GM19372 (cell line): ENCODE measurements at regions not wholly inside any gene's neighbourhood (a gene's known extent, or its start where the extent isn't known, plus 50 kb on each side); places are given as distances from the start of the nearest gene placed in this dataset.

ENCODE experiments used
- ATAC-seq: cut with Tn5 transposase; IDR thresholded peaks from one replicate; pipeline ENCODE4 v1.9.1; 2021; ENCODE audit warnings: mild to moderate bottlenecking, low read depth, moderate library complexity; ENCODE audit not compliant: unreplicated experiment

DNA sequence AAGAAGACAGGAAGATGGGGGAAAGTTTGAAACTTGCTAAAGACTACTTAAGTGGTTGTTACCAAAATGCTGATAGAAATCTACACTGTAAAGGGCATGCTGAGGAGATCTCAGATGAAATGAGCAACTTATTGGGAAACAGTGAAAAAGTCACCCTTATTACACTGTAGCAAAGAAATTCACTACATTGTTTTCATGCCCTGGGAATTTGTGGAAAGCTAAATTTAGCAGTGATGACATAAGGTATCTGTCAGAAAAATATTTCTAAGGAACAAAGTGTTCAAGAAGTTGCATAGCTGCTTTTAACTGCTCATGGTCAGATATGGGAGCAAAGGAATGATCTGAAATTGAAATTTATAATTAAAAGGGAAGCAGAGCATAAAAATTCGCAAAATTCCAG is 702.4 kb upstream of the LRRC4C start:
- ATAC-seq: no peak

DNA sequence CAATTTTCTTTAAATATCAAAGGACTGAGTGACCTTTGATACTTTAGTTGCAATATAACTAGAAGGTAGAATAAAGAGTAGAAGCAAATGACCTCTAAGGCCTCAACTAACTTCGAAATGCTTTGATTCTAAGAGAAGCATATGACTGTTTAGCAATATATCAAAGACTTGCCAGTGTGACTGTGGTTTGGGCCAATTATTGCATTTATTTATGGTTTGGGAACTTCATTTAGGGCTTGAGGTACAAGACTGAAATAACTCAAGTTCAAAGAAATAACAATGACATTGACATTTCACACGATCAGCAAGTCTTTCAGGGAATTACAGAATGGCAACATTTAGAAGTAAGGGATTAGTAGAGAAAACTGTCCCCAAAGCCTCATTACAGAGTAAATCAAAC is 709.7 kb upstream of the LRRC4C start:
- no peak for ATAC-seq

DNA sequence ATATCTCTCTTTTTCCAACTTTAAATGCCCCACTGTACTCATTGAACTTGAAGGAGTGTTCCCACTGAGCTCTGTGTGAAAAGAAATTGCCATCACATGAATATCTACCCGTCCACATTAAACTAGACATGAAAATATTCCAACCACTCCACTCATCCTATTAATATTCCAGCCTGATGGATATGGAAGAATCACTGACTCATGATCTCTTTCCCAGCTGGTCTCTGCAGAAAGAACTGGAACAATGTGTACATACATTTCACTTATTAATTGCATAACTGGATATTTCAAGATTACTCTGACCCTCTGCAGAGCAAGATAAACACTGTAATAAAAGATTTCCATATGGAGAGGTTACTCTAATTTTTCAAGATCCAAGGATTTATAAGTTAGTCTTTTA is 711.1 kb upstream of the LRRC4C start:
- no peak for ATAC-seq

DNA sequence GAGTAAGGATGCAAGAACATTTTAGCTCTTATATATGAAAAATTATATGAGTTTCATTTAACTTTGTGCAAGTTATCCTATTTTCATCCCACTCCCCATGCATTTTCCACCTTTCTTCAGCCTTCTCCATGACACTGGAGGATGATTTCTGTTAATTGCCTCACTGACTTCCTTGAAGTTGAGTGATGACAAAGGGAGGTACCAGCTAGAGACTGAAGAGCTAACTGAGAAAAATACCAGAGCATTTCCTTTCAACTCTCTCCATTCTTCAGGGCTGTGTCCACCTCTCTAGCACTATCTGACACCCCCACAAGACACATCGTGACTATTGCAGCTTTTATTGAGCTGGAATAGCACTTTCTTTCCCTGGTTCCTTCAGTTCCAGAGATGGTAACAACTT is 711.6 kb upstream of the LRRC4C start:
- no peak for ATAC-seq

DNA sequence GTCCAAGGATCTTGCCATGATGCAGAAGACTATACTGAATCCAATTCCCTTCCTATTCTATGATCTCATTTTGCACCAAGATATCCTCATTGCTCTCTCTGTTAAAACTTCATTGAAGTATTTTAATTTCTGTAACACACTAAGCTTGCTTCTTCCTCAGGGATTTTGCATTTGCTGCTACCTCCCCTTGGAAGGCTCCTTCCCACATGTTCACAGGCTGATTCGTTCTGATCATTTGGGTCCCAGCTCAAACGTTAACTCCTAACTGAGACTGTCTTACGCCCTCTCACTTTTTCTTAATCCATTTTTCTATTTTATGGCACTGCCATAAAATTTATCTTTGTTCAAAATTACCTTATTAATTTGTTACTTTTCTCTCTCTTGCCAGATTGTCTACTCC is 713.0 kb upstream of the LRRC4C start:
- no peak for ATAC-seq

DNA sequence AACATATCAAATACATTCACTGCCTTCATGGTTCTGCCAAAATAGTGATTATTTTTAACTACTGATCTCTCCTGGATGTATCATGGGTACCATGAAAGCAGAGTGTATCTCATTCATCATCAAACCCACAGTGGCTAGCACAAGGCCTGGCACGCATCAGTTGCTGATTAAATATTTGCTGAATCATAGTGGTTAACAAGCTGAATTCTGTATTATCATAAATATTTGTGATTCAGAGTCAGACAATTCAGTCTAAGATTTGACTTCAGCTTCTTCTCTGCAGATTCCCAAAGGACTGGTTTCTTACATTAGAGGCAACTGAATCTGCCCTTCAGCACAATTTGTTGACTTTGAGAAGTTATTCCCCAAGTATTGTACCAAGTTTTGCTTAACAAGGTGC is 715.8 kb upstream of the LRRC4C start:
- ATAC-seq: no peak

DNA sequence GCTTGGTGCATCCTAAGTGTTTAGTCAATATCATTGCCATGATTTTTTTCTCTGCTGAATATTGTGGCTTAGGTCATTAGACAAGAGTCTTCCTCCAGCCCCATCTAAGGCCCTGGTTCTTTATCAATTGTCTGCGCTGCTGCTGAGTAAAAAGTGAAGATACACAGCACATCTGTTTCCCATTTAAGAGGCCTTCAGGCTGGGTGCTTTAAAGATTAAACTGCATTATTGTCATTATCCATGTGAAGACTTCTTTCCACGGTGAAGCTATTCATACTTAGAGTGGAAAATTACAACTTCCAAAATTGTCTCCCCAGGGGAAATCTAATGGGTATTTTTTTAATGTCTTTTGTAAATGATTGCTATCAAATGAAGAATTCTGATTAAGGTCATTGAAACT is 719.8 kb upstream of the LRRC4C start:
- no peak for ATAC-seq

DNA sequence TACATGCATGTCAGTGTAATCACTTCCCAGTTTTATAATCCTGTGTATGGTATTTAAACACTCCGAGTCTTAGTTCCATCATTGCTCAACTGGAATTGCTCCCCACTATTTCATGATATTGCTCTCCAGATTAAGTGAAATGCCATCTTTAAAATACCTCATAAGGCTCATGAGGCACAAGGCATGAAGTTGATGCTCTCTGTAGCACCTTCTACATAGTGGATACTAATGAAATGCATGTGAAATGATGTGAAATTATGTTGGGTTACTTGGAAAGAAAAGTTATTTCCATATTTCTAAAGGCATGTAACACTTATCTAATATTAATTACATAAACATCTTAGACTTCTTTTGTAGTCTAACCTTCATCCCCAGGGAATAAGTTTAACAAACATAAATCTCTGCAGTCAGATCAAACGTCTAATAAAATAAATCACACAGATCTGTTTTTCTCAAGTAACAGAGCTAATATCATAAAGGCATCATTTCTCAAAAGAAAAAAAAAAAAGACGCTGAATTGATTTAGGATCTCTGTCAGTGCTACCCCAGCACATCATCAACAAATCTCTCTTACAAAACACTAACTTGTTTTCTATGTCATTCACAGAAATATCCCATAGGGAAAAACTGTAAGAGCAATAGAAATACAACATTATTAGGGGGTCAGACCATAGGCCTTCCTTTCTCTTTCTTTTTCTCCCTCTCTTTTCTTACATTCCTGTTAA is 736.0 kb upstream of the LRRC4C start:
- no peak for ATAC-seq

DNA sequence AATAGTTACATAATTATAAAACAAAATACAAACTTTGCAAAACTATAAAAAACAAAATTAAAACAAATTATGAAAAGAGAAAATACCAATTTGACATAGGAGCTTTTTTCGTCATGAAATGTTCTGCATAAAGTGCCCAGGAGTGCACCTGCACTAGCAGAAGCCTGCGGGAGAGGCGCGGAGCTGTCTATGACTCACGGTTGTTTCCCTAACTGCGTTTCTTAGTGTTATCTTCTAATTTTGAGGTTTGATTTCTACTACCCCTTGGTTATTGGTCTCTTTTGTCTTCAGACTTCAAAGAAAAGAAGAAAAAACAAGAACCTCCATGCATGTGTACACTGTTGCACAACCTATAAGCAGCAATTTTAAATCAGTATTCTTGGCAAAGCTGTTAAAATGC is 740.9 kb upstream of the LRRC4C start:
- no peak for ATAC-seq

DNA sequence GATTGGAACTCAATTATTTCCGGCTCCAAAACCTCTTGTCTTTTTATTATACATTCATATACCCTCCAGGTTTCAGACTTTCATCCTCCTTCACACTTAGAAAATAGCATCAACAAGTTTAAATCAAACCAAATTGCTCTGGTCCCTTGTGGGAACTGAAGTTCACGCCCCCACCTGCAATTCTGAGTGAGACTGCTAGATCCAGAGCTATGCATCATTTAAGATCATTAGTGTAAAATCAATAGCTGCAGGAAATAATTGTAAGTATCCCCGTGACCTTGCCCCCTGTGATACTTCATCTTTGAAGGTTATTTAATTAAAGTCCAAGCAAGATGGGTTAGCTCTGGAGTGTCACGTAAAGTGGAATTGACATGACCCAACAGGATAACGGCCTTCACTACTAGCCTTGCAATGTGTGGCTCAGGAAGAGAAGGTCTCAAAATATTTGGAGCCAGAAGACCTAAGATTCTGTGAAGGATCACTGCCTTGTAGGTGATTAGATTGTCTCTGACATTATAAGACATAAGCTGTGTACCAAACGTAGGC is 742.2 kb upstream of the LRRC4C start:
- no peak for ATAC-seq

DNA sequence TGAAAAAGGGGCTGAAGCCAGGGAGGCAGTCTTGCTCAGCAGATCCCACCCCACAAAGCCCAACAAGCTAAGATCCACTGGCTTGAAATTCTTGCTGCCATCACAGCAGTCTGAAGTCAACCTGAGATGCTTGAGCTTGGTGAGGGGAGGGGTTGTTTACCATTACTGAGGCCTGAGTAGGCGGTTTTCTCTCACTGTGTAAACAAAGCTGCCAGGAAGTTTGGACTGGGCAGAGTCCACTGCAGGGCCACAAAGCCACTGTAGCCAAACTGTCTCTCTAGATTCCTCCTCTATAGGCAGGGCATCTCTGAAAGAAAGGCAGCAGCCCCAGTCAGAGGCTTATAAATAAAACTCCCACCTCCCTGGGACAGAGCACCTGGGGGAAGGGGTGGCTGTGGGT is 746.1 kb upstream of the LRRC4C start:
- ATAC-seq: no peak

DNA sequence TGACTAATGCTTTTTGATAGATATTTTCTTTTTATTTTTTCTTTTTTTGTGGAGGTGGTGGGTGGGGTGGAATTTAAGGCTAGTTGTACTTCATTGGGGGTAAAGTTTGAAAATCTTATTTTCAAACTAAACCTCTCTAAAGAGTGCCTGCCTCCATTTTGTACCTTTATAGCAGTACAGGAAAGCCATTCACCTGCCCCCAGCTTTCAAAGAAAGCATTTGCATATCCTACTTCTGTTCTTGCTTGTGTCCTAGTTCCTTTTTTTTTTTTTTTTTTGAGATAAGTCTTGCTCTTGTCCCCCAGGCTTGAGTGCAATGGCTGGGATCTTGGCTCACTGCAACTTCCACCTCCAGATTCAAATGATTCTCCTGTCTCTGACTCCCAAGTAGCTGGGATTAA is 766.2 kb upstream of the LRRC4C start:
- no peak for ATAC-seq

DNA sequence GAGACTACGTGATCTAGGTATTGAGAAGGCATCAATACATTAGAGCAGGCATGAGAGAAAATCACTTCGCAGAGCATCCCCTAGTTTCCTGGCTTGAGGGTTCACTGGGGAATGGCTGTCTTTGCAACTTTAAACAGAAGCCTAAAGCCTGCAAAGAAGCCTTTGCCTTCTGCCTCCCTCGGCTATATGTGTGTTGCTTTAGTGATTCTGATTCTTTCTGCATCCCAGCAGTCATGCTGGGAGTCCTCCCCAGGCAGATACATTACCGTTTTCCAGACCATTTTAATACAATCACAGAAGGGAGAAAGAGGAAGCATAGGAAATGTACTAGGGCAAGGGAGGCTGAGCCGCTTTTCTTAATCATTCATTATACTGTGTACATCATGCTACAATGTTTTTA is 773.2 kb upstream of the LRRC4C start:
- ATAC-seq: no peak

DNA sequence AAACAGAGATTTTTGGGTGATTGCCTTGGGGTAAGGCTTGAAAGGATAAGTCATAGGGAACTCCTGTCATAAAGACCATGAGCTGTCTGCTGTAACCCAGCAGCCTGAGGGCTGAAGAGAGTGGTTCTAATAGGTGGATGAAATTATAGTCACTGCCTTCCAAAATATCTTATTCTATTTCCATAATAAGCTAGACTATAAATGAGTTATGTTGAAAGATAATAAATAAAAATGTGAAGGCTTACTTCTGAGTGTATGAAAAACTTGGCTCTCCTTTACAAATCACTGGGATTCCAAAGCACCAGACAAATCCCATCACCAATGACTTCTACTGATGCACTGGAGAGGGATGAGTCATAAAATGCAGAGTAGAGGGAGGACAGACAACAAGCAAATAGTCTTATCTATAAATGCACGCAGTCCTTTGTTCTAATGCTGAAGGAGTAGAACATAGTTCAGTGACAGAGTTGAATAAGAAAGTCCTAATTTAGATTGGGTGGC is 775.0 kb upstream of the LRRC4C start:
- ATAC-seq: no peak

DNA sequence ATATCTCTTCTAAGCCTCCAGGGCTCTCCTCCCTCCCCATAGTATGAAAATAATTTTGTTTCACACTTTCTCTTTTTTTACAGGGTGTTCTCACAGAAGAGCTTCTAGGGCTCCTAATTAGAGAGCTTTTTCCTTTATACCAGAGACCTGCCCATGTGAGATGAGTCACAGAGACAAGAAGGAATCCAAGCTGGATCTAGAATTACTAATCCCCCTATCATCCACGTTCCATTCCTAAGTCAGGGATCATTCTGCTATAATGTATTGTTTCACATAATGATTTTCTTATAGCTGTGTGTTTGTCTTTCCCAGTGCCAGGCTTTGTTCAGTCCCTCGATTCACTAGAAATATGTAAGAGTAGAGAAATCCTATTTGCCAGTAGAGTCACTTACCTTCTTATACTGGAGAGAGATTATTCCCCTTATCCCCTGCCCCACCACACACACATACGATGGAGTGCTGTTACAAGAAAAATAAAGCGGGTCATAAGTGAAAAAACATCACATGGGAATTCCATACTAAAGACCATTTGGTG is 778.3 kb upstream of the LRRC4C start:
- no peak for ATAC-seq

DNA sequence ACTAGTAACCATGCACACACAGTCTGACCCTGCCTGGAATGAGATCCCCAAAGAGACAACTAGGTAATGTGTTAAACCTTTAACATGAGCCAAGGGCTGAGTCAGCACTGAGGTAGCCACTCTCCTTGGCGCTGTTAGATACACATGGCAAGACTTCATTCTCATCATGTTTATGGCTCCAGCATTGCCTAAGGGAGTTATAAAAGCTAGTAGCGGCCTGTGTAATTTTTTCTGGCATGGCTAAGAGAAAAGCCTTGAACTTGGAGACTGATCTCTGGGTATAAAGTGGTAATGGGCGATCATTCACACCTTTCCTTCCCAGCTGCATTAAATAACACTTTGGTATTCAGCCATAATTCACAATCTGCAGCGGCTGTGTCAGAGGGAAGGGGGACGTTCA is 779.7 kb upstream of the LRRC4C start:
- ATAC-seq: no peak

DNA sequence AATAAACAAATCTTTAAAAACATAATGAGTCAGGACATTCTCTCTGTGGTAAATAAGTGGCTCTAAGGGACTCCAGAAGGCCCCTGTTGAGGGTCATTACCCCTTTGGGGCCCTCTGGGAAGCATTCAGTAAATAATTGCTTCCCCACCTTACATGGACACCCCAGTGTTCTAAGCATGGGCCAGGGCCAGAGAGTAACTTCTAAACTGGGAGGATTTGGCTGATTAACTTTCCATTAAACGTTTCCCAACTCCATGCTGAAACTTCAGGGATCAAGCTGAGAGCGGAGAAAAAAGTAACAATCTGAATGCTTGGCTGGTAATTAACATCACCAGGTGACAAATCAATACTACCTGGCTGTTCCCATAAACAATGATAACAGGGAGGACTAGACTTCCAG is 783.9 kb upstream of the LRRC4C start:
- ATAC-seq: no peak

DNA sequence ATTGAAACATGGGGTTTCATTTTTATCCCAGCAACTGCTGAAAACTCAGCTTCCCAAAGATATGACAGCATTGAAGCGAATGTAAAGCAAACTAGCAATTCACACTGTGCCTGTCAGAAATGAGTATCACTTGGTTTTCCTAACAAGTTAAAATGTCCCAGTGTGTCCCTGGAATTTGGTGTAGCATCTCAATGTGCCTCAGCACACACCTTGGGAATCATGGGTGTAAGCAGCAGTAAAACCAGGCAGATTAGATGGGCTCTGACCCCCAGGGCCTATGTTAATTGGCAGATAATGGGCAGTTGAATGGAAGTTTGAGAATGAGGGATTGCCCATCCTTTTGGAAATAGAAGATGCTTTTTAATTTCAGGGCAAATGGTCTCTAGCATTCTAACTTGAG is 784.9 kb upstream of the LRRC4C start:
- ATAC-seq: no peak

DNA sequence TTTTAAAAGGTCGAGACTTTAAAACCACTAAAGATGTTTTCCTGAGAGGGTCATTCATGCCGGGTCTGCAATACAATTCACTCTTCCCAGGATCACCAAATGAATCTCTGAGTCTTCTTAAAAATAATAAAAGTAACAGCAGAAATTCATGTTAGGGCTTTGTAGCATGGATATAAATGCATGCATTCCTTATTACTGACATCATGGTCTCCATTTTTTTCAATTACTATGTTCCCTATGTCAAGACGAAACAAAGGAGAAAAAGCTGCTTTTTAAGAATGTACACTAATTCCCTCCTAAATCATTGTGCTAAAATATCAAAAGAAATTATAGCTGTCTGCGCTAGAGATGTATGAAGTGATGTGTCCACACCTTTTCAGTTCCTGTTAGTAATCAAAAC is 789.9 kb upstream of the LRRC4C start:
- ATAC-seq: no peak

DNA sequence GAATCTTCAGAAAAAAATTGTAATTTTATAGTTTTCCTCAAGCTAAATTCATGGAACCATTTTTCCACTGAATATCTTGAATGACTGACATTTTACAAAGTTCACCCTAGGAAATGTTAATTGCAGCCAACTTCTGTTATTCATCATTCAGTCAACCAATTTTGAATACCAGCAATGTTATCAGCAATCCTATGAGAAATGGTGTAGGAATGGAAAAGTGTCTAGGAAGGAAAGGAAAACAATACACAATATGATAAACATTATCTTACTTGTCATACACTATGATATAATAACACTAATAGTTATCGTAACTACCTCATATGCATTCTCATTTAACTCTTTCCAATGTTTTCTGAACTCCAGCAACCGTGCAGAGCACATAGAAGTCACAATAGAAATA is 790.5 kb upstream of the LRRC4C start:
- ATAC-seq: no peak

DNA sequence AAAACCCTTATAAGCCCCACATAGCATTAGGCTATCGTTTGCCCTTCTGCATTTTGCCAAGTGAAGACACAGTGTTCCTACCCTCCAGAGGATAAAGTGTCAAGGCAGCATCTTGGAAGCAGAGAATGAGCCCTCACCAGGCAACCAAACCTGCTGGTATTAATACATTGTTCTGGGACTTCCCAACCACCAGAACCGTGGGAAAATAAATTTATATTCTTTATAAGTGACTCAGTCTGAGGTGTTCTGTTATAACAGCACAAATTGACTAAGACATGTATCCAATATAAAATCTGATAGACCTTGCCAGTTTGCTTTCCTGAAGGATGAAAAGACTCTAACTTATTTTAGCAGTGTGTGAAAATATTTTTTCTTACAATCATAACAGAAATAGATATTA is 792.5 kb upstream of the LRRC4C start:
- no peak for ATAC-seq

DNA sequence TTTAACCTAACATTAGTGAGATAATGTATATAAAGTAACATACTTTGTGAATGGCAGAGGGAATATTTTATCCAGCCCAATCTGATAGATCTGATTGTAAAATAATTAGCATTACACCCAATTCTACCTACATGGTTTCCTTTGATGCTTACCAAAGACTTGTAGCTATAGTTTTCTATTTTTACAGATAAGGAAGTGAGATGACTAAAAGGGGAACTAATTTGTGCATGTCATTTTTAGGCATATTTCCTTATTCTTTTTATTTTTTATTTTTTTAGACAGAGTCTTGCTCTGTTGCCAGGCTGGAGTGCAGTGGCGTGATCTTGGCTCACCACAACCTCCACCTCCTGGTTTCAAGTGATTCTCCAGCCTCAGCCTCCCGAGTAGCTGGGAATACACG is 793.7 kb upstream of the LRRC4C start:
- ATAC-seq: no peak
